ENCODE measurements at regions not wholly inside any gene's neighbourhood (a gene's known extent, or its start where the extent isn't known, plus 50 kb on each side); places are given as distances from the start of the nearest gene placed in this dataset.

DNA sequence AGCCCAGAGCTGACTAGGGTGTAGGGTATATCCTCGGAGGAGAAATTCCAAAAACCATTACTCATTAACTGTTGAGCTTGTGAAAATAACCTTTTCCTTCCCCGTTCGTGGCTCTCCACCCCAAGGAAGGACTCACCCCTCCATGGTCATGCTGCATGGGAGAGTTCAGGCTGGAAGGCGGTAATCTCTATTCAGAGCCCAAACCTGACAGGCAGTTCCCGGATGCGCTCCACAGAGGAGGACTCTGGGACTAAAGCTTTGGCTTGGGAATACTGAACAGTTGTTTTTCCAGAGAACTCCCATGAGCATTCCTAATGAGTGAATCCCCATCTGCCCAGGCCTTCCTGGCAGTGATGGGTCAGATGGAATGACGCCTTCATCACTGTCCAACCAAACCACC, 125.4 kb downstream of the BCOR start:
- DNase-seq, result no peak

DNA sequence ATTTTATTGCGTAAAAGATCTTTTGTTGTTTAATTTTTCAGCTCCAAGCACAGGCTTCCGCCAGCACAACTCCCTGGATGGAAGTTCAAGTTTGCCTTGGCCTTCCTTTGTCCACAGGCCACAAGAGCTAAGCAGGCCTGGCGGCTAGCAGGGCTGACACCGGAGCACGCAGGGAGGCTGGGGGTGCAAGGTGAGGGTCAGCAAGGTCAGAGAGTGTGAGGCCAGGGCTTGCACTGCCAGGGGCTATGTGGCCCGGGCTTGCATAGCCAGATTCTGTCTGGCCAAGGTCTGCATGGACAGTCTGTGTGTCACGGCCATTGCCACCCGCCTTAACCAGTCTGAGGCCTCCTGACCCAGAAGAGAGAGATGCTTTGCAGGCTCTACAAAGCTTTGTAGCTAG, 123.9 kb downstream of the BCOR start:
- DNase-seq, result no peak

DNA sequence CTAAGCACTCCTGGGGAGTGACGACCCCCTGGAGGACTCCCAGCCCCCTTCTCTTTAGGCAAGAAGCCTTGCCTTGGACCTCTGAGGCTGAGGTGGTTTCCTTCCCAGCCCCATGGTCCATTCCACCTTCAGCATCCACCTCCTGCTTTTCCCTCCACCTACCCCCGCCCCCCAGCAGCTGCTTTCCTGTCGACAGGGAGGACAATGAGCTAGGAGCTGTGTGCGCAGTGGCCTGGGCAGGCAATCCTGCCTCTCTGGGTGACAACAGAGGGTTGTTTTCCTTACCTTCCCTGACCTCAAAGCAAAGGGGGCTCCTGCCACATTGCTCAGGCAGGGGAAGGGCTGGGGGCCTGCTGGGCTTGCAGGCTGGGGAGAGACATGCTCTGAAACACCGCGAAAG, 123.5 kb downstream of the BCOR start:
- peak; percentile 35 for DNase-seq

DNA sequence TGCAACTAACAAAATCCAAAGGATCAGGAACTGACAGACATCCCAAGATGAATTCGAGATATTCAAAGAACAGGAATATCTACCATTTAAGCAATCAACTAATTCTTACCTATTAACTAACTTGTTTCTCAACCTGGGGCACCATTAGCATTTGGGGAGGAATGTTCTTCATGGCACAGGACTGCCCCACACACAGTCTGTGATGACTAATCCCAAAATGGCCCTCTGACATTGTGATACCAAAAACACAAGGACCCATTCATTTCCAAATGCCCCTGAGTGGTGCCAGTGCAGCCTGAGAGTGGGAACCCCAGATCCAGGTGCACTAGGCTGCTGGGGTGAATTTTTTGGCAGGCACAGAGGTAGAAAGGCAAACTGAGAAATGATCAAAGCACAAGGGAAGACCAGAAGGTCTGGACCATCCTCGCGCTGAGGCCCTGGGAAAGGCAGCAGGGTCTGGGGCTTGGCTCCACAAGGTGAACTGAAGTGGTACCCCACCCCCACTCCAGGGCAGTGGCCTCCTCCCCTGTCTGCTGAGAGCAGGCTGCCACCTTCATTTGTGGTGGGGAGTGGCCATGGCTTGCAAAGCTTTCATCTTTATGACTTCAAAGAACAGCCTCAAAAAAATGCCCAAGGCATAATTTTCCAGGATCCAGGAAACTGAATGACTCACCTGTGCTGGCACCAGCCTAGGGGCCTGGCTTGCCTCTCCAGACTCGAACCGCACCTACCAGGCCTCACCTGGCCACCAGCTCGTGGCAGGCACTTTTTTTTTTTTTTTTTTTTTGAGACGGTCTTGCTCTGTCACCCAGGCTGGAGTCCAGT, 122.4 kb downstream of the BCOR start:
- no peak for DNase-seq

- no peak for DNase-seq
These were observed 115.8 kb downstream of the BCOR start for GRCh38 chrX:39981946-39982345.

GRCh38 chrX:39982948-39983347, 114.8 kb downstream of the BCOR start:
- DNase-seq, result no peak

- peak; percentile 55 for DNase-seq
These were observed 114.0 kb downstream of the BCOR start for GRCh38 chrX:39983715-39984114.

DNA sequence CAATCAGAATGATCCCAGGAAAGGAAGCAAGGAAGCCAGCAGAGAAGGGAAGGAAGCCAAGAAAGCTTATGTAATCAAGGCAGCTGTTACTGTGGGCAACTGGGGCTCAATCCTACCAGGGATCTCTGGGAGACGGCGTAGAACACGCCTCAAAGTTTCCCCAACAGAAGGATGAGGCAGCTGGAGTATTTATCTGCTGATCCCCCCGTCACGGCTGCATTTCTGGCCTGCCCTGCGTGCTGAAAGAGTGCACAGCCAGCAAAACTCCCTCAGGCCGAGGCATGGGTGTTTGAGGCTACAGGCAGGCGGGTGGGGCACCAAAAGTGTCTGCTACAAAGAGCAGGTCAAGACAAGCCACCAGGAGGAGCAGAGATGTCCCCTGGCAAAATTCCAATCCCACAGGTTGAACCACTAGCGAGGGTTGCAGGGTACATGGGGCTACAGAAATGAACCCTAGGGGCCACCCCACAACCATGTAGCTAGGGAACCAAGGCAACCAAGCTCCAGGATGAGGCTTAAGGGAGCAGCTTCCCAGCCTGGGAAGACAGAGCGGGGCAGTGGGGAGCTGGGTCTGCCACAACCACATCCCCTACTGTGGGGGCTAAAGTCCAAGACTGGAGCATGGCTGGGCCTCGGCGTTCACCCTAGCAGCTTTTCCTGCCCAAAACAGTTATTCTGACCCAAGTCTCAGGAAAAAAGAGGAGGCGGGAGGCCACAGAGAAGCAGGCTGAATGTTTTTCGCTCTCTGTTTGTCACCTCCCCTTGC, 113.4 kb downstream of the BCOR start:
- peak; percentile 76 for DNase-seq

GRCh38 chrX:39985071-39985470, 112.7 kb downstream of the BCOR start:
- DNase-seq, result peak; percentile 9

- DNase-seq, result no peak
These were observed 112.2 kb downstream of the BCOR start for GRCh38 chrX:39985551-39985950.

DNA sequence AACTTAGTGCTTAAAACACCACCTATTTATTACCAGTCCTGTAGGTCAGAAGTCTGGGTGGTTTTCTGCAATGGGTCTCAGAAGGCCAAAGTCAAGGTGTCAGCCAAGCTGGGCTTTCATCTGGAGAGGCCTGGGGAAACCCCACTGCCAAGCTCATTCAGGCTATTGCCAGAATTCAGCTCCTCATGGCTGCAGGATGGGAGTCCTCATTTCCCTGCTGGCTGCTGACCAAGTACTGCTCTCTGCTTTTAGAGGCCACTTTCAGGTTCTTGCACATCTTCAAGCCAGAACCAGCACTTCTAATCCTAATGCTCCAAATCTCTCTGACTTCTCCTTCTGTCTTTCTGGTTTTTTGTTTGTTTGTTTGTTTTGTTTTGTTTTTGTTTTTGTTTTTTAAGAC, 109.3 kb downstream of the BCOR start:
- DNase-seq, result no peak

- DNase-seq, result no peak
These were observed 107.4 kb downstream of the BCOR start for GRCh38 chrX:39990388-39990787.

DNA sequence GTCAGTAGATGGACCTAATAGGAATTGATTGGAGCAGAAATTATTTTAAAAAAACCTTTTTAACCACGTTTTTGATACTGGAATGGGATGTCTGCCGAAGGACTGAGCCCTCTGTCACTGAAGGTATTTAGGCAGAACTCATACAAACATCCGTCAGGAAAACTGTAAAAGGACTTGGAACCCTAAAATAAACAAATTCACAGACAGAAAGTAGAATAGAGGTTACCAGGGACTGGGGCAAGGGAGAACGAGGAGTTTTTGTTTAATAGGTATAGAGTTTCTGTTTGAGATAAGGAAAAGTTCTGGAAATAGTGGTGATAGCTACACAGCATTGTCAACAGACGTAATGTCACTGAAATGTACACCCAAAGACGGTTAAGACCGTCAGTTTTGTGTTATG, 105.5 kb downstream of the BCOR start:
- no peak for DNase-seq

DNA sequence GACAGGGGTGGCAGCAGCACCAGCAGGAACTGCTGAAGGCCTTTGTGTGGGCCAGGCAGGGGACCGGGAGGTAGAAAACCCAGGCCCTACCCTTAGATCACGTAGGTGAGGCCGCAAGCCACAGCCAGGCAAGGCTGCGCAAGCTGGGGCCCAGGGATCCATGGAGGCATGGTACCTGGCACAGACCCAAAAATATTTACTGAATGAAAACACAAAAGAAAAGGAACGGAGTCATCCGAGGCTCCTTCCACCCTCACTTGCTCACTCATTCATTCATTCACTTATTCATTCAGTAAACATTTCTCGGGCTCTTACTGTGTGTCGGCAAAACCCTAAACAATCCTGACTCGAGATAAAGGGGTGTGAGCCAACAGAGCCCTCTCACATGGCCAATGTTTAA, 102.3 kb downstream of the BCOR start:
- DNase-seq, result no peak

DNA sequence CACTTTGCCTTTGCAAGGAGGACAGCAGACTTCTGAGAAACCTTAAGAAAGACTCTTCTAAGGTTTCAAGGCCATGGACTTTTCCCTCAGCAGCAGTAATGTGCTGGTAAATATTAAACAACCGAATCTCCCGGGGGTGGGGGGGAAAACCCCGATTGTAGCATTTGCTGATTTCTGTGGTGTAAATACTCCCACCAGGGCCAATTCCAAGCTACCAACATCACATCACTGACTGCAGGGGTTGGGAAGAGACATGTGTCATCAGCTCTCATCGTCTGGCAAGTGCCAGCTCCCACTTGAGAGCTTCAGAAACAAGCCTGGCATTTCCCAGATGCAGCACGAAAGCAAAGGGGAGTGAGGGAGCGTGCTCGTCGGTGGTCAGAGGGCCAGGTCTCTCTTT, 101.2 kb downstream of the BCOR start:
- no peak for DNase-seq

- no peak for DNase-seq
These were observed 98.9 kb downstream of the BCOR start for GRCh38 chrX:39998636-39999406.

Measured in NCI-H82 (cell line).